ENCODE measurements at regions not wholly inside any gene's neighbourhood (a gene's known extent, or its start where the extent isn't known, plus 50 kb on each side); places are given as distances from the start of the nearest gene placed in this dataset.
A peak's percentile ranks its signal among the peaks of the same experiment; 100 is the strongest.

DNA sequence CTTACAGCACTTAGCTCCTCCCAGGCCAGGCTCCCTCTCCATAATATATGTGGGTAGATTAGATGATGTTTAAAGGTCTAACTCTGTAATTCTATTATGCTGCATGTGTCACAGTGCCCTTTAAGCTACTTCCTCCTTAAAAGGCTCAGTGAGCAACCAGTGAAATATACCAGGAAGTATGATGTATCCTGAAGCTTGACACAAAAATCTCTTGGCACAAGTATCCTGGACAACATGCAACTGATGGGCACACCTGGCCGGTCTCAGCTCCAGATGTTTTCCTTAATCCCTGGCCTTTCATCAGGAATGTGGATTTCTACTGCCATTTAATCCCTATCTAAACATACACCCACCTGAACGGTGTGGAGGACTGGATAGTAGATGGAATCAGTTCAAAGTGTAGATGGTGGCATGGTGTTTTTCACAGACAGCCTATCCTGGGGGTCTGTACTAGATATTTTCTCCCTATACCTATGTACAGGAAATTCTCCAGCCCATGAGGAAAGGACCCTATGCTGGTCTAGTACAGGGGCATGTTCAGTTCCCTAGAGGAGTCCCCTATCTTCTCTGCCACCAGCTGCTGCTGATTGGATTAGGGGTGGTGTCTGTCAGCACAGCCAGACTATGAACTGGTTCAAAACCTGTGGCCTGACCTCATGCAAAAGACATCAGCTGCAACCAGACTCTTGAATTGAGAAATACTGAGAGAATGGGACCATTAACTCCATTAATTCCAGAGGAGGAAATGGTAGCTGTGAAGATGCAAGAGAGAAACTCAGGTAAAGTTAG, 59.4 kb upstream of the CITED2 start:
- H3K4me3 ChIP-seq (ENCODE audit: low read length), result no peak overlapping the region
- TF ChIP-seq CTCF (IDR thresholded peaks at IDR 0.05; ENCODE audit: insufficient read depth, low read depth, low read length, missing control alignments), result no peak
- peak; percentile 76 for DNase-seq (ENCODE audit: low read depth)

DNA sequence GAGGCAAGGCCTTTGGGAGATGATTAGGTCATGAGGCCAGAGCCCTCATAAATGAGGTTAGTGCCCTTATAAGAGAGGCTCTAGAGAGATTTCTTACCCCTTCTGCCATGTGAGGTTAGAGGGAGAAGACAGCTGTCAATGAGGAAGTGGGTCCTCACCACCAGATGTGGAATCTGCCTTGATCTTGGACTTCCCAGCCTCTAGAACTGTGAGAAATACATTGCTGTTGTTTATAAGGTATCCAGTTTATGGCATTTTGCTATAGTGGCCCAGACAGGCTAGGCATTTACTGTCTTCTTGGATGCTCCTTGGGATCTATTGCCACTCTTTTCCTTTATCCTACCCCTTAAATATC, 57.1 kb upstream of the CITED2 start:
- TF ChIP-seq CTCF (IDR thresholded peaks at IDR 0.05; ENCODE audit: insufficient read depth, low read depth, low read length, missing control alignments), result no peak
- no peak for DNase-seq (ENCODE audit: low read depth)
- no peak overlapping the region for H3K4me3 ChIP-seq (ENCODE audit: low read length)

DNA sequence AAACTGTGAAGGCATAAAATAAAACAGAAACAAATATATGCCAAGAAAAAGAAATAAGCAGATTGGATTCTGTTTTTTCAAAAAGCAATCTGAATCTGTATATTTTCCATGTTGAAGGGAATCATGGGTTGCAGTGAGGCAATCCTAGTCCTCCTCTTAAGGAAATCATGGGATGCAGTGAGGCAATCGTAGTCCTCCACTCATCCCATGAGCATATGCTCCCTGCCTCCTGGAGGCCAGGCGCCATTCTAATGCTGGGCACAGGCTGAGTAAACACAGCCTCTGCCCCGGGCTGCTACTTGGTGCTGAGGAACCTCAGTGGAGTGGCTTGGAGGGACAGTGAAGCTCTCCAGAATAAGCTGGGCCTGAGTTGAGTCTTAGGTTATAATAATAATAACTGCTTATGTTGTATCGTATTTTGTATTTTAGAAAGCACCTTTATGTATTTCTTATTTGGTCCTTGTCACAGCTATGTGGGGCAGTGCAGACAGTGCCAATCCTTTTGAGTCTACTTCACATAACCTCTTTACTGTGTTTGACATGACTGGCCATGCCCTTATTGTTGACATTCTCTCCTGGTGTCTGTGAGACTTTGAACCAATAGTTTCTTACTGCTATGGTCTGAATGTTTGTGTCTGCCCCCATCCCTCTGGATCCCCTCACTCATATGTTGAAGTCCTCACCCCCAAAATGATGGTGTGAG, 56.6 kb upstream of the CITED2 start:
- H3K4me3 ChIP-seq (ENCODE audit: low read length), result no peak overlapping the region
- no peak for TF ChIP-seq CTCF (IDR thresholded peaks at IDR 0.05; ENCODE audit: insufficient read depth, low read depth, low read length, missing control alignments)
- DNase-seq (ENCODE audit: low read depth), result no peak

GRCh38 chr6:139429580-139430145, 55.2 kb upstream of the CITED2 start:
- no peak for DNase-seq (ENCODE audit: low read depth)
- no peak for TF ChIP-seq CTCF (IDR thresholded peaks at IDR 0.05; ENCODE audit: insufficient read depth, low read depth, low read length, missing control alignments)
- no peak overlapping the region for H3K4me3 ChIP-seq (ENCODE audit: low read length)

GRCh38 chr6:139427199-139427598, 52.8 kb upstream of the CITED2 start:
- no peak overlapping the region for H3K4me3 ChIP-seq (ENCODE audit: low read length)
- no peak for TF ChIP-seq CTCF (IDR thresholded peaks at IDR 0.05; ENCODE audit: insufficient read depth, low read depth, low read length, missing control alignments)
- DNase-seq (ENCODE audit: low read depth), result no peak

GRCh38 chr6:139426795-139427194, 52.3 kb upstream of the CITED2 start:
- no peak overlapping the region for H3K4me3 ChIP-seq (ENCODE audit: low read length)
- DNase-seq (ENCODE audit: low read depth), result no peak
- no peak for TF ChIP-seq CTCF (IDR thresholded peaks at IDR 0.05; ENCODE audit: insufficient read depth, low read depth, low read length, missing control alignments)

All from epithelial cell of esophagus (primary cell).